PFSK-1 (cell line): ENCODE measurements at regions not wholly inside any gene's neighbourhood (a gene's known extent, or its start where the extent isn't known, plus 50 kb on each side); places are given as distances from the start of the nearest gene placed in this dataset.

Experiments used
- FOXP2 ChIP-seq: optimal IDR thresholded peaks from 2 replicates; pipeline ENCODE3; 2011; ENCODE audit warnings: borderline replicate concordance, control low read depth, inconsistent platforms; ENCODE audit not compliant: insufficient read depth; ENCODE audit errors: extremely low read length, extremely low read depth
- POLR2AphosphoS5 ChIP-seq: IDR thresholded peaks from 2 replicates; pipeline ENCODE4 v1.6.1; 2012; ENCODE audit warnings: low read depth, mild to moderate bottlenecking, control low read depth, low read length, moderate library complexity
- REST ChIP-seq, 2 experiments: IDR thresholded peaks; 2 replicates each; pipeline versions ENCODE4 v1.6.1 to v1.8.0; 2011 to 2012; ENCODE audit warnings: low read depth in 2 of 2, low read length in 2 of 2, control low read depth in 1 of 2, inconsistent platforms in 1 of 2, mild to moderate bottlenecking in 1 of 2, moderate library complexity in 1 of 2; ENCODE audit not compliant: insufficient read depth in 1 of 2
- SIN3A ChIP-seq: IDR thresholded peaks from 2 replicates; pipeline ENCODE4 v1.6.1; 2012; ENCODE audit warnings: mild to moderate bottlenecking, low read length, moderate library complexity, borderline replicate concordance; ENCODE audit not compliant: insufficient read depth
- TAF1 ChIP-seq: IDR thresholded peaks from 2 replicates; pipeline ENCODE4 v1.6.1; 2012; ENCODE audit warnings: low read length, control low read depth, borderline replicate concordance; ENCODE audit not compliant: insufficient read depth

DNA sequence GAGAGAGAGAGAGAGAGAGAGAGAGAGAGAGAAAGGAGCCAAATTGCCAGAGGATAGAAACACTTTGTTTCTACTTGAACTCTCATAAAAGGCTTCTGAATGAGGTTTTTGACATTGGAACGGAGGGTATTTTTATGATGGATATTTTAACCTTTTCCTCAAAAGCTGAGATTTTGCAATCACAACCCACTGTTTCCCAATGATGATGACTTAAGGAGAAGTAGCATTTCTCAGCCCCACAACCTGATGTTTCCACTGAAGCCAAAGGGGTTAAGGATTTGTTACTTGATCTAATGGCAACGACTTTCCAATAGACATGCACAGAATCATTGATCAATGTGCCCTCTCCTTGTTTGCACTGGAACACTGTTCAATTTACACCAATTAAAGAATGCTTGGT lies 67.1 kb upstream of the POU3F3 start:
- no peak for TF ChIP-seq POLR2AphosphoS5
- TF ChIP-seq REST (IDR thresholded peaks at IDR 0.05; ENCODE audit: insufficient read depth in 1 of 2, low read depth in 2 of 2, low read length in 2 of 2): no peak
- TF ChIP-seq TAF1: no peak
- TF ChIP-seq SIN3A: no peak
- no peak for TF ChIP-seq FOXP2

DNA sequence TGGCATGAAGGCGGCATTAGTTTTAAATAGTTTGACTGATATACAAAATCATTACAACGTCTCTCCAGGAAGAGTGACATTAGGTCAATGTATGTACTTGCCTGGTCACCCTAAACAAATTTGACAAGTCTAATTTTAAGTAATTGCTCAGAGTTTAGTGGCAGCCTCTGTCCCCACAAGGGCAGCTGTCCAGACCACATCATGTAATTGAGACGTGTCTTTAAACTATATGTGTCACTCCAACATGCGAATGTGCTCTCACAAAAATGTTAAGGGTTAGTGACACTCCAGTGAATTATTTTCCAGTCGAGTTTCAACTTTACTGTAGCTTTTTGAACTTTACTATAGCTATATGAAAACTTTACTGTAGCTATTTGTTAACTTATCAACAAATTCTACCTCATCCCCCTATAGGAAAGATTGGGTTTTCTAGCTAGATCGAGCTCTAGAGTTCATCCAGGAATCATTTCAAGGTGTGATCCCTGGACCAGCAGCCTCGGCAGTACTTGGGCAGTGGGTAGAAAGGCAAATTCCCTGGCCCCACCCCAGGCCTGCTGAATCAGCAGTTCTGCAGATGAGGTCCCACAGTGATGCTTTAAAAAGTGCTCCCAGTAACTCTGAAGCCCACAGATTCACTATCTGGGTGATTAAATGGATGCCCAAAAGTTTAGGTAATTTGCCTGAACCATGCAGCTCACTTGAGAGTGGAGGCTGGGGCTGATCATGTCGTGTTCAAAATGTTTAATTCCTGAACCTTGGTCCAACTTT lies 66.4 kb upstream of the POU3F3 start:
- TF ChIP-seq REST (IDR thresholded peaks at IDR 0.05; ENCODE audit: insufficient read depth in 1 of 2, low read depth in 2 of 2, low read length in 2 of 2) (no peak), SIN3A (no peak), TAF1 (no peak), FOXP2 (no peak), POLR2AphosphoS5 (no peak)

GRCh38 chr2:104788742-104789455 lies 65.0 kb upstream of the POU3F3 start:
- TF ChIP-seq FOXP2 (no peak), REST (IDR thresholded peaks at IDR 0.05; ENCODE audit: insufficient read depth in 1 of 2, low read depth in 2 of 2, low read length in 2 of 2) (no peak), POLR2AphosphoS5 (no peak), TAF1 (no peak), SIN3A (no peak)

GRCh38 chr2:104790100-104790811 lies 63.7 kb upstream of the POU3F3 start:
- TF ChIP-seq TAF1: no peak
- peak in 1 of 2 experiments; percentile 57; a peak in 1 of 4 replicates for TF ChIP-seq REST (IDR thresholded peaks at IDR 0.05; ENCODE audit: insufficient read depth in 1 of 2, low read depth in 2 of 2, low read length in 2 of 2)
- 0 out of 2 replicates have a peak, but pooled peaks have one; percentile 50 for TF ChIP-seq SIN3A
- no peak for TF ChIP-seq POLR2AphosphoS5
